ENCODE measurements at regions not wholly inside any gene's neighbourhood (a gene's known extent, or its start where the extent isn't known, plus 50 kb on each side); places are given as distances from the start of the nearest gene placed in this dataset.

GRCh38 chr14:39998854-39999253 lies 566.6 kb upstream of the FBXO33 start:
- Histone ChIP-seq H2AFZ (ENCODE audit: low read depth, low read length) (no peak overlapping the region), H3K4me2 (ENCODE audit: low read length) (no peak overlapping the region), H3K36me3 (ENCODE audit: insufficient read depth, low read length) (no peaks in the 10 kb centered on the region), H3K9me3 (ENCODE audit: low read length) (no peaks in the 10 kb centered on the region), H3K27ac (ENCODE audit: low read length) (no peak overlapping the region), H4K20me1 (ENCODE audit: insufficient read depth) (no peaks in the 10 kb centered on the region), H3K9ac (ENCODE audit: low read length) (no peak overlapping the region), H3K9me2 (ENCODE audit: insufficient read depth, low read length) (no peaks in the 10 kb centered on the region), H3K27me3 (ENCODE audit: insufficient read depth, low read depth, low read length) (no peaks in the 10 kb centered on the region), H3F3A (ENCODE audit: insufficient read depth, low read length, poor library complexity, severe bottlenecking) (no peaks in the 10 kb centered on the region), H3K79me2 (replicated peaks; ENCODE audit: insufficient read depth, low read length) (no peaks in the 10 kb centered on the region), H3K4me3 (ENCODE audit: low read length) (no peak overlapping the region)
- TF ChIP-seq SMC3 (conservative IDR thresholded peaks at IDR 0.05; ENCODE audit: poor library complexity): no peak
- no peak for TF ChIP-seq REST (IDR thresholded peaks at IDR 0.05; ENCODE audit: borderline replicate concordance)
- TF ChIP-seq POLR2AphosphoS5 (IDR thresholded peaks at IDR 0.05): no peak
- TF ChIP-seq RAD21 (conservative IDR thresholded peaks at IDR 0.05): no peak
- TF ChIP-seq CTCF (IDR thresholded peaks at IDR 0.05; ENCODE audit: poor library complexity, severe bottlenecking): no peak
- TF ChIP-seq TAF1 (IDR thresholded peaks at IDR 0.05; ENCODE audit: low read depth): no peak
- TF ChIP-seq EP300 (conservative IDR thresholded peaks at IDR 0.05; ENCODE audit: poor library complexity, severe bottlenecking): no peak
- no peak for TF ChIP-seq MXI1 (conservative IDR thresholded peaks at IDR 0.05; ENCODE audit: poor library complexity, severe bottlenecking)
- no peak for TF ChIP-seq EZH2 (IDR thresholded peaks at IDR 0.05; ENCODE audit: borderline replicate concordance, insufficient read depth, low read length, poor library complexity, severe bottlenecking)

- no peaks in the 10 kb centered on the region for H3K9me3 ChIP-seq (ENCODE audit: low read length)
- H3K4me3 ChIP-seq (ENCODE audit: low read length): no peak overlapping the region
Observed at GRCh38 chr14:39998114-39998513, 565.9 kb upstream of the FBXO33 start.

GRCh38 chr14:39991041-39991440 lies 558.8 kb upstream of the FBXO33 start:
- Histone ChIP-seq H3K4me2 (ENCODE audit: low read length) (no peak overlapping the region), H3K27me3 (ENCODE audit: insufficient read depth, low read depth, low read length) (no peaks in the 10 kb centered on the region), H4K20me1 (ENCODE audit: insufficient read depth) (no peaks in the 10 kb centered on the region), H3K9me3 (ENCODE audit: low read length) (no peaks in the 10 kb centered on the region), H3K9ac (ENCODE audit: low read length) (no peak overlapping the region), H3K4me3 (ENCODE audit: low read length) (no peak overlapping the region), H3K79me2 (replicated peaks; ENCODE audit: insufficient read depth, low read length) (no peaks in the 10 kb centered on the region), H3K36me3 (ENCODE audit: insufficient read depth, low read length) (no peaks in the 10 kb centered on the region), H3F3A (ENCODE audit: insufficient read depth, low read length, poor library complexity, severe bottlenecking) (no peaks in the 10 kb centered on the region), H3K27ac (ENCODE audit: low read length) (no peak overlapping the region), H3K9me2 (ENCODE audit: insufficient read depth, low read length) (no peaks in the 10 kb centered on the region), H2AFZ (ENCODE audit: low read depth, low read length) (no peak overlapping the region)
- TF ChIP-seq CTCF (IDR thresholded peaks at IDR 0.05; ENCODE audit: poor library complexity, severe bottlenecking) (no peak), POLR2AphosphoS5 (IDR thresholded peaks at IDR 0.05) (no peak), RAD21 (conservative IDR thresholded peaks at IDR 0.05) (no peak), EP300 (conservative IDR thresholded peaks at IDR 0.05; ENCODE audit: poor library complexity, severe bottlenecking) (no peak), SMC3 (conservative IDR thresholded peaks at IDR 0.05; ENCODE audit: poor library complexity) (no peak), MXI1 (conservative IDR thresholded peaks at IDR 0.05; ENCODE audit: poor library complexity, severe bottlenecking) (no peak), REST (IDR thresholded peaks at IDR 0.05; ENCODE audit: borderline replicate concordance) (no peak), EZH2 (IDR thresholded peaks at IDR 0.05; ENCODE audit: borderline replicate concordance, insufficient read depth, low read length, poor library complexity, severe bottlenecking) (no peak), TAF1 (IDR thresholded peaks at IDR 0.05; ENCODE audit: low read depth) (no peak)

More at GRCh38 chr14:39998114-39998513, 565.9 kb upstream of the FBXO33 start:
- no peaks in the 10 kb centered on the region for H3K36me3 ChIP-seq (ENCODE audit: insufficient read depth, low read length)
- no peaks in the 10 kb centered on the region for H3K79me2 ChIP-seq (replicated peaks; ENCODE audit: insufficient read depth, low read length)
- no peak for TF ChIP-seq EZH2 (IDR thresholded peaks at IDR 0.05; ENCODE audit: borderline replicate concordance, insufficient read depth, low read length, poor library complexity, severe bottlenecking)
- no peaks in the 10 kb centered on the region for H3F3A ChIP-seq (ENCODE audit: insufficient read depth, low read length, poor library complexity, severe bottlenecking)
- H3K27ac ChIP-seq (ENCODE audit: low read length): no peak overlapping the region
- H3K9ac ChIP-seq (ENCODE audit: low read length): no peak overlapping the region
- no peaks in the 10 kb centered on the region for H3K9me2 ChIP-seq (ENCODE audit: insufficient read depth, low read length)
- no peaks in the 10 kb centered on the region for H3K27me3 ChIP-seq (ENCODE audit: insufficient read depth, low read depth, low read length)
- no peaks in the 10 kb centered on the region for H4K20me1 ChIP-seq (ENCODE audit: insufficient read depth)
- H3K4me2 ChIP-seq (ENCODE audit: low read length): no peak overlapping the region
- no peak overlapping the region for H2AFZ ChIP-seq (ENCODE audit: low read depth, low read length)

Measured in neural cell (in vitro differentiated cells).